T-cell (primary cell): ENCODE measurements at regions not wholly inside any gene's neighbourhood (a gene's known extent, or its start where the extent isn't known, plus 50 kb on each side); places are given as distances from the start of the nearest gene placed in this dataset.

Experiments
- ATAC-seq, 4 experiments: fragments of 200-7000 bp in 3 of 4; fragments of 150-1000 bp in 1 of 4; cut with Tn5 transposase; replicated peaks in 1 of 4; 1 replicate in 3 of 4; 2 replicates in 1 of 4; pipeline ENCODE4 v1.10.0; 2021; ENCODE audit warnings: moderate library complexity in 3 of 4, mild to moderate bottlenecking in 2 of 4, moderate number of reproducible peaks in 1 of 4
- CTCF ChIA-PET, 2 donors: fragments of 300-600 bp; sonication (Branson Sonifier 250); formaldehyde crosslinking; loops; one replicate each; lab custom pipeline; 2022; ENCODE audit warnings: antibody characterized with exemption in 2 of 2; lab: Charles Lee
- POLR2A ChIA-PET, 2 donors: fragments of 300-600 bp; sonication (Branson Sonifier 250); formaldehyde crosslinking; loops; one replicate each; lab custom pipeline; 2022; ENCODE audit warnings: antibody characterized with exemption in 2 of 2; lab: Charles Lee
- DNase-seq, 35 experiments: peaks; one replicate each; pipeline versions ENCODE4 v3.0.0 to v3.0.0-alpha.2; 2013 to 2023
- H3K27ac ChIP-seq: one replicate; pipeline ENCODE4 v1.5.1; 2013; ENCODE audit warnings: low read length
- H3K27me3 ChIP-seq, 2 experiments: replicated peaks in 1 of 2; 1 replicate in 1 of 2; 2 replicates in 1 of 2; pipeline versions ENCODE4 v1.6.1 to v1.7.0; 2013; ENCODE audit warnings: low read length in 1 of 2, mixed read lengths in 1 of 2; ENCODE audit not compliant: control insufficient read depth in 2 of 2, insufficient read depth in 2 of 2; ENCODE audit errors: extremely low read depth in 1 of 2
- H3K36me3 ChIP-seq, 2 donors: 1 replicate in 1 of 2; 2 replicates in 1 of 2; pipeline versions ENCODE4 v1.6.1 to v1.7.0; 2013; ENCODE audit warnings: low read length in 1 of 2; ENCODE audit not compliant: control insufficient read depth in 2 of 2, insufficient read depth in 1 of 2; ENCODE audit errors: extremely low read depth in 1 of 2
- H3K4me1 ChIP-seq, 2 experiments: 1 replicate in 1 of 2; 2 replicates in 1 of 2; pipeline versions ENCODE4 v1.6.1 to v1.7.0; 2013; ENCODE audit warnings: low read length in 2 of 2, mixed read lengths in 1 of 2; ENCODE audit not compliant: insufficient read depth in 2 of 2, control insufficient read depth in 1 of 2; ENCODE audit errors: extremely low read depth in 1 of 2
- H3K4me3 ChIP-seq, 2 donors: 1 replicate in 1 of 2; 2 replicates in 1 of 2; pipeline versions ENCODE4 v1.5.1 to v1.7.0; 2013; ENCODE audit warnings: mild to moderate bottlenecking in 2 of 2, low read length in 1 of 2, moderate library complexity in 1 of 2; ENCODE audit not compliant: control insufficient read depth in 1 of 2; ENCODE audit errors: extremely low read depth in 1 of 2
- H3K9me3 ChIP-seq: 2 replicates; pipeline ENCODE4 v1.7.0; 2013
- H3K27ac Mint-ChIP-seq, 2 donors: one replicate each; pipeline ENCODE4 v1.8.0; 2020 to 2021; ENCODE audit warnings: mild to moderate bottlenecking in 2 of 2, mixed read lengths in 2 of 2
- H3K27me3 Mint-ChIP-seq, 2 donors: one replicate each; pipeline ENCODE4 v1.8.0; 2021 to 2022; ENCODE audit warnings: mixed read lengths in 2 of 2
- H3K36me3 Mint-ChIP-seq: one replicate; pipeline ENCODE4 v1.8.0; 2021; ENCODE audit warnings: mixed read lengths
- H3K4me1 Mint-ChIP-seq, 3 donors: one replicate each; pipeline ENCODE4 v1.8.0; 2020 to 2022; ENCODE audit warnings: mixed read lengths in 3 of 3, mild to moderate bottlenecking in 1 of 3
- H3K4me3 Mint-ChIP-seq, 3 donors: one replicate each; pipeline ENCODE4 v1.8.0; 2020 to 2022; ENCODE audit warnings: mild to moderate bottlenecking in 3 of 3, mixed read lengths in 3 of 3, moderate library complexity in 3 of 3
- H3K9me3 Mint-ChIP-seq, 3 donors: one replicate each; pipeline ENCODE4 v1.8.0; 2020 to 2022; ENCODE audit warnings: mixed read lengths in 3 of 3
- WGBS: methylation state at CpG from one replicate; pipeline ENCODE4 v1.1.5; 2013; ENCODE audit warnings: missing lambda C conversion rate; ENCODE audit not compliant: insufficient coverage; 5-methylcytosine and 5-hydroxymethylcytosine counted together

DNA sequence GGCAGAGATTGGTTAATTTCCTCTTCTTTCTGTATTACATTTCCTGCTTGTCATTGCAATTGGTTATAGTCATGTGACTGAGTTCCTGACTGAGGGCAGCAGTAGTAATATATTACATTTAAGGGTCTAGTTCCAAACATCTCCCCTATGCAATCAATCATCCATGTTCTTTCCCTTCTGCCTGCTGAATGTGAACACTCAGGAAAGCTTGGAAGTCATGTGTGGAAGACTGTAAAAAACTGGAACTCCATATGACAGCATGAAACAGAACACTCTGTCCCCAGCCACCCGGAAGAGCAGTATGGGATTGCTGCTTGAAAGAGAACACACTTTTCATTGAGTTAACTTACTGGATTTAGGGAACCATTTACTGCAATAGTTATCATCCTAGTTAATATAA lies 459.7 kb upstream of the SEMA3A start:
- H3K27ac Mint-ChIP-seq, result no peak overlapping the region
- no peak overlapping the region for H3K27ac ChIP-seq
- DNase-seq, result no peak
- H3K36me3 ChIP-seq, result no peaks in the 10 kb centered on the region
- no peaks in the 10 kb centered on the region for H3K4me1 Mint-ChIP-seq
- H3K9me3 ChIP-seq, result no peaks in the 10 kb centered on the region
- peaks cover 0 to 2% (median 0%) of the 10 kb centered on the region in 3 donors for H3K9me3 Mint-ChIP-seq
- CTCF ChIA-PET, result no interaction called here
- no peaks in the 10 kb centered on the region for H3K4me1 ChIP-seq
- no peaks in the 10 kb centered on the region for H3K27me3 Mint-ChIP-seq
- no CpG with 5 or more reads among the region's 1 CpG for WGBS
- POLR2A ChIA-PET, result no interaction called here
- no peak for ATAC-seq
- no peak overlapping the region for H3K4me3 Mint-ChIP-seq
- no peak overlapping the region for H3K4me3 ChIP-seq
- no peaks in the 10 kb centered on the region for H3K27me3 ChIP-seq
- no peaks in the 10 kb centered on the region for H3K36me3 Mint-ChIP-seq

DNA sequence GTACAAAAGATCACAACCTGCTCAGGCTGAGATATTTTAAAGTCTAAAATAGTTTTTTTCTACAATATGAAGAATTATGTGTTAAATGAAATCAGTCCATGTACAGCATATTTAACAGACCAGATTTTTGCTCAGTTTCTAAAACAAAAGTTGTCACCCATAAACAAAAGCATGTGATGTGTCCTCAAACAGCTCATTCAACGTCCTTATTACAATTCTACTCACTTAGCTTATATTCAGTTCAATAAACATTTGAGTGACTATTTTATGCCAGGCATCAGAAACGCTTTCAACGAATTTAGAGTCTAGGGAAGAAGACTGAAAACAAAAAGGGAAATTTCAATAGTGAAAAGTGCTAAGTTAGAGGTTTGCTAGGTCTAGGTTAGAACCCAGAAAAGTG lies 457.3 kb upstream of the SEMA3A start:
- CTCF ChIA-PET, result no interaction called here
- H3K9me3 ChIP-seq, result no peaks in the 10 kb centered on the region
- no peaks in the 10 kb centered on the region for H3K27me3 ChIP-seq
- no peaks in the 10 kb centered on the region for H3K36me3 ChIP-seq
- no peaks in the 10 kb centered on the region for H3K4me1 ChIP-seq
- POLR2A ChIA-PET, result no interaction called here
- no peak for DNase-seq
- Mint-ChIP-seq H3K36me3 (no peaks in the 10 kb centered on the region), H3K4me3 (no peak overlapping the region), H3K27me3 (no peaks in the 10 kb centered on the region), H3K4me1 (no peaks in the 10 kb centered on the region), H3K27ac (no peak overlapping the region), H3K9me3 (peaks cover 0 to 4% (median 0%) of the 10 kb centered on the region in 3 donors)
- 71% methylated on average over 2 of the region's 3 CpGs for WGBS
- no peak overlapping the region for H3K27ac ChIP-seq
- ATAC-seq, result no peak
- no peak overlapping the region for H3K4me3 ChIP-seq

DNA sequence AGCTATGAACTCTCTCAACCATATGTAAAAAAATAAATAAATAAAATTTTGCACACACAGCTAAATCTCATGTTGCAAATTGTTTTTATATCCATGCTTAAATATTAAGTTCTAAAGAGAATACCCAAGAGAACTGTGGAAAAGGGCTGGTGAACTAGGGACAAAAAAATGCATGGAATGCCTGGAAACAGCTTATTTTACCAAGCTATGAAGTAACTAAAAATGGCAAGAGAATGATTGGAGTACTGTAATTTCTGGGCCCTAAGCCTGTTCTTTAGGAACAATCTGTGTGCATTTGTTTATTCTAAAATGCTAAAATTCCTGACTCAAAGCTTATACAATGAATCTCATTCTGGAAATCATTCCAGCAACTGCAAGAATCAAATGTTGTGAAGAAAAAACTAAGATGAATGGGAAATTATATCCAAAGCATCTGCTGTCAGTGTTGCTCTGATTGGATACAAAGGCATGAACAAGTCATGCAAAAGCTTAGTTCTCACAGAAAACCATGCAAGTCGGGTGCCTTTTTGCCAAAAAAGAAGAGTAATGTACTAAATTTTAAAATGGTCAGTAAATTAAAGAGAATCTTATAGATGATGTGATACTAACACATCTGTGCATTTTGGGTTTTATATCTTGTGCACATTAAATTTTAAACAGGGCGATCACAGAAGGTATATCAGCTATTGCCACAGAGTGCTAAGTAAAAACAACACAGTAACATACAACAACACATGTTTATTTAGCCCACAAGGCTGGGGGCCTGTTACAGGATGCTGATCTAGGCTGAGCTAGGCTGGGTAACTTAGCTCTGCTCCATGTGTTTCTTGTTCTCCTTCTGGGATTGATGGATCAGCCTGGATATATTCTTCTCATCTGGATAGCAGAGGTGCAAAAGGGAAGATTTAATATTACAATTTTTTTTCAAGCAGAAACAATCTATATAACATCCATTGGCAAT lies 453.5 kb upstream of the SEMA3A start:
- POLR2A ChIA-PET, result interaction anchor here in 1 of 2 donors (0.6 kb wide), 1 partner anchor 354 kb away, joined by 3 read pairs; no protein-coding TSS in a partner anchor
- H3K36me3 ChIP-seq, result no peaks in the 10 kb centered on the region
- H3K27me3 ChIP-seq, result no peaks in the 10 kb centered on the region
- no peak overlapping the region for H3K27ac ChIP-seq
- no CpG with 5 or more reads among the region's 2 CpGs for WGBS
- peaks cover 0 to 4% (median 0%) of the 10 kb centered on the region in 3 donors for H3K9me3 Mint-ChIP-seq
- H3K4me3 ChIP-seq, result no peak overlapping the region
- no peak overlapping the region for H3K4me3 Mint-ChIP-seq
- no peaks in the 10 kb centered on the region for H3K9me3 ChIP-seq
- CTCF ChIA-PET, result interaction anchor here in 1 of 2 donors (0.6 kb wide), 1 partner anchor 13 kb away, joined by 3 read pairs; no protein-coding TSS in a partner anchor
- no peaks in the 10 kb centered on the region for H3K36me3 Mint-ChIP-seq
- H3K27me3 Mint-ChIP-seq, result no peaks in the 10 kb centered on the region
- H3K27ac Mint-ChIP-seq, result no peak overlapping the region
- no peaks in the 10 kb centered on the region for H3K4me1 ChIP-seq
- DNase-seq, result no peak
- H3K4me1 Mint-ChIP-seq, result no peaks in the 10 kb centered on the region
- ATAC-seq, result no peak

DNA sequence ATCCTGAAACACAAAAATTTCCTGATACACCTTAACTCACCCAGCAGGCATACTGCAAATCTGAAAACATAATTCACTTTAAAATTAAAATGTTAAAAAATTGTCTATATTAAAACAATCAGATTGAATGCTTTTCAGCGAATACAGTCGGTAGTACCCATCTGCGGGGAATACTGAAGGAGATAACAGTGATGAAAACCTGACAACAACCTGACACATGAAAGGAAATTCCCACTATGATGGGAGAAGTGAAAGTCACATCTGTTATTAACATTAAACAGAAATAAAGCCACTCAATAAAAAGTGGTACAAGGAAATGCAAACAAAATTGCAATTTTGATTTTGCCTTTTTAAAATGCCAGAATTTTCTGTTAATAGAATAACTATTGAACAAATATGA lies 448.0 kb upstream of the SEMA3A start:
- Histone ChIP-seq H3K9me3 (no peaks in the 10 kb centered on the region), H3K27ac (no peak overlapping the region), H3K27me3 (no peaks in the 10 kb centered on the region), H3K4me3 (no peak overlapping the region), H3K36me3 (no peaks in the 10 kb centered on the region), H3K4me1 (no peaks in the 10 kb centered on the region)
- H3K4me1 Mint-ChIP-seq, result no peaks in the 10 kb centered on the region
- POLR2A ChIA-PET, result no interaction called here
- H3K4me3 Mint-ChIP-seq, result no peak overlapping the region
- H3K36me3 Mint-ChIP-seq, result no peaks in the 10 kb centered on the region
- CTCF ChIA-PET, result no interaction called here
- no peaks in the 10 kb centered on the region for H3K9me3 Mint-ChIP-seq
- DNase-seq (no peak), ATAC-seq (no peak)
- no peaks in the 10 kb centered on the region for H3K27me3 Mint-ChIP-seq
- no peak overlapping the region for H3K27ac Mint-ChIP-seq
- WGBS, result no CpG with 5 or more reads among the region's 3 CpGs

DNA sequence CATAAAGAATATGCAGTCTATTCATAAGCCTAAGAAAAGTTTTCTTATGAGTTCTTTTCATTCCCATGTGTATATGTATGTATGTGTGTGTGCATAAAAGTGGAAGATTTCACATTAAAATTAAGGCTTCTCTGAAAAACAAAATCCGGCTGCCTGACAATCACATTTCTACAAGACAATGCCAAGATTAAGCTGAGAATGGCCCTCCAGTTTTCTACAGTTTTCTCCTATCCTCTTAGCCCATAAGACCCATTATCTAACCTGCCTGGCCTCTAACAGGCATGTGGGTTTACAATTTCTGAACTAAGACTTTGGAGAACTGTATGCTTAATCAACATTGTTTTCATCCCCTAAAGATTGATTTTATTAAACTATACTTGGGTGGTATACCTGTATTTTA lies 446.0 kb upstream of the SEMA3A start:
- Mint-ChIP-seq H3K4me3 (no peak overlapping the region), H3K27ac (no peak overlapping the region), H3K9me3 (peaks cover 2 to 5% (median 5%) of the 10 kb centered on the region in 3 donors), H3K36me3 (no peaks in the 10 kb centered on the region), H3K4me1 (no peaks in the 10 kb centered on the region), H3K27me3 (no peaks in the 10 kb centered on the region)
- DNase-seq (no peak), ATAC-seq (no peak)
- no CpG with 5 or more reads among the region's 1 CpG for WGBS
- H3K9me3 ChIP-seq, result no peaks in the 10 kb centered on the region
- no peaks in the 10 kb centered on the region for H3K27me3 ChIP-seq
- POLR2A ChIA-PET, result interaction anchor here in 1 of 2 donors (0.7 kb wide), 1 partner anchor 70 kb away, joined by 4 read pairs; no protein-coding TSS in a partner anchor
- no peak overlapping the region for H3K27ac ChIP-seq
- H3K4me1 ChIP-seq, result no peaks in the 10 kb centered on the region
- CTCF ChIA-PET, result no interaction called here
- H3K36me3 ChIP-seq, result no peaks in the 10 kb centered on the region
- H3K4me3 ChIP-seq, result no peak overlapping the region

DNA sequence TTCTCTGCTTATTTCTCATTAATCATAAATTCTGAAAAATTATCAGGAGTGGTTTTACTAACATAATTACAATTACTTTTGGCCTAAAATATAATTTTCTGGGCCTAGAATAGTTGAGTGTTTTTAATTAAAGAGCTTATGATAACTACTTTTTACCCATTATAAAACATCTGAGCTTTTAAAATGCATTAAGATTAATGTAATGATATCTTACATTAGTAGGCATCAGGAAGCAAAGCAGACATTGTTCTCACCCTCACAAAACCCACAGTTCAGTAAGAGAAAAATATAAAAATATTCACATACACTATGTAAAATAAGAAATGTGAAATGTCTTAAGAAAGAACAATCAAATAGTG lies 443.7 kb upstream of the SEMA3A start:
- H3K4me3 Mint-ChIP-seq, result no peak overlapping the region
- H3K9me3 Mint-ChIP-seq, result peaks cover 5 to 13% (median 7%) of the 10 kb centered on the region in 3 donors
- H3K27me3 Mint-ChIP-seq, result no peaks in the 10 kb centered on the region
- ChIA-PET CTCF (no interaction called here), POLR2A (no interaction called here)
- no peaks in the 10 kb centered on the region for H3K4me1 Mint-ChIP-seq
- DNase-seq (no peak), ATAC-seq (no peak)
- Histone ChIP-seq H3K4me1 (no peaks in the 10 kb centered on the region), H3K27me3 (no peaks in the 10 kb centered on the region), H3K4me3 (no peak overlapping the region), H3K9me3 (no peaks in the 10 kb centered on the region), H3K36me3 (no peaks in the 10 kb centered on the region), H3K27ac (no peak overlapping the region)
- H3K36me3 Mint-ChIP-seq, result no peaks in the 10 kb centered on the region
- H3K27ac Mint-ChIP-seq, result no peak overlapping the region
